Naive thymus-derived CD4-positive, alpha-beta T cell (primary cell): ENCODE measurements at regions not wholly inside any gene's neighbourhood (a gene's known extent, or its start where the extent isn't known, plus 50 kb on each side); places are given as distances from the start of the nearest gene placed in this dataset.

Source experiments
- ATAC-seq: fragments of 150-1000 bp; cut with Tn5 transposase; 2 replicates; pipeline ENCODE4 v1.10.0; 2021; ENCODE audit warnings: mild to moderate bottlenecking, moderate library complexity
- CTCF ChIA-PET: fragments of 350-600 bp; sonication (Branson Sonifier 250); formaldehyde crosslinking; loops from one replicate; lab custom pipeline; 2021; ENCODE audit warnings: antibody characterized with exemption; lab: Charles Lee
- POLR2A ChIA-PET: fragments of 350-600 bp; sonication (Branson Sonifier 250); formaldehyde crosslinking; loops from one replicate; lab custom pipeline; 2021; ENCODE audit warnings: antibody characterized with exemption, inconsistent platforms; lab: Charles Lee
- DNase-seq, 9 donors: peaks; one replicate each; pipeline versions ENCODE4 v3.0.0 to v3.0.0-alpha.2; 2020 to 2022; ENCODE audit warnings: mixed read lengths in 1 of 9
- H3K27ac ChIP-seq: one replicate; pipeline ENCODE4 v1.7.0; 2013; ENCODE audit warnings: mild to moderate bottlenecking, low read depth, low read length, moderate library complexity
- H3K27me3 ChIP-seq, 2 donors: one replicate each; pipeline ENCODE4 v1.7.0; 2013; ENCODE audit warnings: low read length in 2 of 2, mild to moderate bottlenecking in 2 of 2, moderate library complexity in 2 of 2; ENCODE audit not compliant: control insufficient read depth in 2 of 2, insufficient read depth in 2 of 2
- H3K36me3 ChIP-seq, 3 experiments: 1 replicate in 2 of 3; 2 replicates in 1 of 3; pipeline ENCODE4 v1.7.0; 2013; ENCODE audit warnings: low read length in 3 of 3, mild to moderate bottlenecking in 3 of 3, moderate library complexity in 1 of 3; ENCODE audit not compliant: insufficient read depth in 3 of 3, control insufficient read depth in 2 of 3
- H3K4me1 ChIP-seq, 2 donors: one replicate each; pipeline ENCODE4 v1.7.0; 2013; ENCODE audit warnings: low read length in 2 of 2, mild to moderate bottlenecking in 2 of 2, moderate library complexity in 1 of 2; ENCODE audit not compliant: control insufficient read depth in 2 of 2, insufficient read depth in 2 of 2
- H3K4me3 ChIP-seq: 2 replicates; pipeline ENCODE4 v1.7.0; 2013; ENCODE audit warnings: mild to moderate bottlenecking, low read length
- H3K9me3 ChIP-seq, 3 experiments: 1 replicate in 2 of 3; 2 replicates in 1 of 3; pipeline ENCODE4 v1.7.0; 2013; ENCODE audit warnings: low read length in 3 of 3; ENCODE audit not compliant: control insufficient read depth in 2 of 3
- H3K27ac Mint-ChIP-seq, 9 donors: one replicate each; pipeline ENCODE4 v1.8.0; 2020 to 2022; ENCODE audit warnings: mixed read lengths in 9 of 9, mild to moderate bottlenecking in 8 of 9, moderate library complexity in 5 of 9, inconsistent platforms in 2 of 9
- H3K27me3 Mint-ChIP-seq, 5 donors: one replicate each; pipeline ENCODE4 v1.8.0; 2021 to 2022; ENCODE audit warnings: mixed read lengths in 5 of 5, mild to moderate bottlenecking in 1 of 5
- H3K36me3 Mint-ChIP-seq, 5 donors: one replicate each; pipeline ENCODE4 v1.8.0; 2020 to 2022; ENCODE audit warnings: mixed read lengths in 5 of 5, mild to moderate bottlenecking in 3 of 5, inconsistent platforms in 1 of 5
- H3K4me1 Mint-ChIP-seq, 7 donors: one replicate each; pipeline ENCODE4 v1.8.0; 2020 to 2022; ENCODE audit warnings: mixed read lengths in 7 of 7, mild to moderate bottlenecking in 3 of 7, inconsistent platforms in 1 of 7
- H3K4me3 Mint-ChIP-seq, 10 donors: one replicate each; pipeline ENCODE4 v1.8.0; 2020 to 2022; ENCODE audit warnings: mild to moderate bottlenecking in 10 of 10, mixed read lengths in 10 of 10, moderate library complexity in 6 of 10, inconsistent platforms in 2 of 10
- H3K9me3 Mint-ChIP-seq, 11 donors: one replicate each; pipeline ENCODE4 v1.8.0; 2020 to 2022; ENCODE audit warnings: mixed read lengths in 11 of 11, mild to moderate bottlenecking in 4 of 11, inconsistent platforms in 1 of 11, moderate library complexity in 1 of 11
- intact Hi-C, 2 donors: fragments of 100-400 bp; cut with micrococcal nuclease; formaldehyde crosslinking; loops; one replicate each; pipeline ENCODE4 v1.15.1; 2023

DNA sequence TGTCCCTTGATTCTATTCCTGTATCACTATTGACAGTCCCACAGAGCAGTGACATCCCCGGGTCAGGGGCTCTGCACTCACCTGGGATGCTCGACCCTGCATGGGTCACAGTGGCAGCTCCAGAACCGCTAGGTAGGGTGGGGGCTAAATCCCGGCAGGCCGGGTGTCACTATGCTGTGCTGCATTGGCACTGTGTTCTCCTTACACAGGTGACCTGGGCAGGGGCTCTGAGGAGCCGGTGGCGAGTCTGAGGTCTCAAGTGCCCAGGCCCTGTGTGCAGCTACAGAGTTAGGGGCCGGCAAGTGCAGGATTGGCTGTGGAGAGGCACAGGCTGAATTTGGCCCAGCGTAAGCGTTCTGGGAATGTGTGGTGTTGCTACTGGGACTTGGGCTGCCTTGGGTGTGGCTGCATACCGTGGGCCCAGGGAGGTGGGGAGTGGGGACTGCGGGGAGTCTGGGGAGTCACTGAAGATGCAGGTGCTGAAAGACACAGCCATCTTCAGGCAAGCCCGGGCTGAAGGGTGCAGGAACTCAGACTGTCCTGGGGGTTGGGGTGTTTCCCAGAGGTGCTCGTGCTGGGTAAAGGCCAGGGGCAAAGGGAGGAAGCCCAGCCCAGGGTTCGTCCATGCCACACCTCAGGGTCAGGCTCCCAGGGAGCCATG, 102.6 kb upstream of the PRR20G start:
- Histone ChIP-seq H3K27ac (no peak overlapping the region), H3K36me3 (no peaks in the 10 kb centered on the region), H3K27me3 (no peaks in the 10 kb centered on the region), H3K9me3 (no peaks in the 10 kb centered on the region), H3K4me1 (no peaks in the 10 kb centered on the region), H3K4me3 (no peak overlapping the region)
- H3K36me3 Mint-ChIP-seq: no peaks in the 10 kb centered on the region
- DNase-seq (no peak), ATAC-seq (no peak)
- H3K27ac Mint-ChIP-seq: no peak overlapping the region
- H3K9me3 Mint-ChIP-seq: no peaks in the 10 kb centered on the region
- H3K4me3 Mint-ChIP-seq: no peak overlapping the region
- POLR2A ChIA-PET: no interaction called here
- peaks cover 0 to 53% (median 11%) of the 10 kb centered on the region in 5 donors for H3K27me3 Mint-ChIP-seq
- intact Hi-C loops: no loop called here
- CTCF ChIA-PET: no interaction called here
- H3K4me1 Mint-ChIP-seq: no peaks in the 10 kb centered on the region

DNA sequence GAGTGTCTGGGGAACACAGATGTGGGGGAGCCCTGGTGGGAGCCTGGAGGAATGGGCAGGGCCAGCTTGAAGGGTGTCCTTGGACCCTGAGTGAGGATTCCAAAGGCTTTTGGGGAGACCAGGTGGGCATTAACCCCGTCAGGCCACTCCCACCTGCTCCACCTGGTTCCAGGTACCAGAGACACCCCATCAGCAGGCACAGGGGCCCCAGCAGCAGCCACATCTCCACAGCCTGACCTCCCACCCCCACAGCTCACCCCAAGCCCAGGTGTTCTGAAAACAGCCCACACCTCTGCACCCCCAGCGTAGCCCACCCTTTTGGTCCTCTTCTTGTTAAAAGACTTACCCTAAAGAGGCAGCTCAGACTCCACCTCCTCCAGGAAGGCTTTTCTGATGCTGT, 102.1 kb upstream of the PRR20G start:
- no peaks in the 10 kb centered on the region for H3K27me3 ChIP-seq
- peaks cover 0 to 50% (median 11%) of the 10 kb centered on the region in 5 donors for H3K27me3 Mint-ChIP-seq
- H3K9me3 ChIP-seq: no peaks in the 10 kb centered on the region
- no peaks in the 10 kb centered on the region for H3K9me3 Mint-ChIP-seq
- H3K4me1 ChIP-seq: no peaks in the 10 kb centered on the region
- H3K27ac ChIP-seq: no peak overlapping the region
- H3K4me3 Mint-ChIP-seq: no peak overlapping the region
- no peak for ATAC-seq
- CTCF ChIA-PET: no interaction called here
- H3K36me3 Mint-ChIP-seq: no peaks in the 10 kb centered on the region
- intact Hi-C loops: no loop called here
- no peaks in the 10 kb centered on the region for H3K36me3 ChIP-seq
- POLR2A ChIA-PET: no interaction called here
- H3K27ac Mint-ChIP-seq: no peak overlapping the region
- H3K4me3 ChIP-seq: no peak overlapping the region
- DNase-seq: no peak
- no peaks in the 10 kb centered on the region for H3K4me1 Mint-ChIP-seq

DNA sequence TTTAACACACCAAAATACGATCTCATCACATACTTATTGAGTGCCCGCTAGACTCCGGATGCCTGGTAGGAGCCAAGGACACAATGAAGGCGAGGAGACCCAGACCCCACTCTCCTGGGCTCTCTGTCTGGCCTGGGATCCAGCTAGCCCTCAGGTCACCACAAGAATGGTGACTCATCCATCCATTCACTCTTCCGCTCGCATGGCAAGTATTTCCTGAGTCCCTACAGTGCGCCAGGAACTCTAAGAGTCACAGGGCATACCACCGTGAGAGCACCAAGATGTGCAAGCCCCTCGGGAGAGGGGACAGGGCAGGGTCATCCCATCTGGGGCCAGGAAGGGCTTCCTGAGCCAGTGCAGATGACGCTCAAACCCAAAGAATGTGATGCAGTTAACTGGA, 101.6 kb upstream of the PRR20G start:
- ChIA-PET CTCF (no interaction called here), POLR2A (no interaction called here)
- Mint-ChIP-seq H3K36me3 (no peaks in the 10 kb centered on the region), H3K9me3 (no peaks in the 10 kb centered on the region), H3K4me1 (no peaks in the 10 kb centered on the region), H3K4me3 (no peak overlapping the region), H3K27me3 (peaks cover 0 to 45% (median 11%) of the 10 kb centered on the region in 5 donors), H3K27ac (no peak overlapping the region)
- ATAC-seq (no peak), DNase-seq (no peak)
- no peak overlapping the region for H3K27ac ChIP-seq
- no peaks in the 10 kb centered on the region for H3K36me3 ChIP-seq
- H3K4me1 ChIP-seq: no peaks in the 10 kb centered on the region
- H3K4me3 ChIP-seq: no peak overlapping the region
- H3K9me3 ChIP-seq: no peaks in the 10 kb centered on the region
- no peaks in the 10 kb centered on the region for H3K27me3 ChIP-seq
- intact Hi-C loops: no loop called here

DNA sequence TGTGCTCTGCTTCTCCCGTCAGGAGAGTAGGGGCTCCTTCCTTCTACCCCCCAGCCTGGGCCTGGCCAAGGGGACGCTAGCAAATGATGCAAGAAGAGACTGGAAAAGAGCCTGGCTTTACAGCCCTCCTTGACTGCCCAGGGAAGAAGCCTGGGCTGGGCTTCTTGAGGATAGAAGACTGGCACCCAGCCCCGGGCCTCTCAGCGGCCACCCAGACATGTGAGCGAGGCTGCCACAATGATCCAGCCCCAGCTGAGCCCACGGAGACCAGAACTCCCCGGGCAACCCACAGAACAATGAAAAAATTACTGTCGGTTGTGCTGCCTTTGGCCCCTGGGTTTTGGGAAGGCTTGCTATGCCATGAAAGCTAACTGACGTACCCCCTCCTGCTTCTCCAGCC, 100.6 kb upstream of the PRR20G start:
- no peaks in the 10 kb centered on the region for H3K4me1 ChIP-seq
- peaks cover 0 to 39% (median 11%) of the 10 kb centered on the region in 5 donors for H3K27me3 Mint-ChIP-seq
- no peak overlapping the region for H3K27ac ChIP-seq
- H3K27me3 ChIP-seq: no peaks in the 10 kb centered on the region
- H3K4me3 Mint-ChIP-seq: no peak overlapping the region
- ChIA-PET CTCF (no interaction called here), POLR2A (no interaction called here)
- H3K27ac Mint-ChIP-seq: no peak overlapping the region
- H3K4me3 ChIP-seq: no peak overlapping the region
- no peaks in the 10 kb centered on the region for H3K36me3 Mint-ChIP-seq
- H3K9me3 Mint-ChIP-seq: peaks cover 0 to under 1% (median 0%) of the 10 kb centered on the region in 11 donors
- DNase-seq (no peak), ATAC-seq (no peak)
- H3K36me3 ChIP-seq: no peaks in the 10 kb centered on the region
- intact Hi-C loops: no loop called here
- no peaks in the 10 kb centered on the region for H3K9me3 ChIP-seq
- H3K4me1 Mint-ChIP-seq: no peaks in the 10 kb centered on the region

DNA sequence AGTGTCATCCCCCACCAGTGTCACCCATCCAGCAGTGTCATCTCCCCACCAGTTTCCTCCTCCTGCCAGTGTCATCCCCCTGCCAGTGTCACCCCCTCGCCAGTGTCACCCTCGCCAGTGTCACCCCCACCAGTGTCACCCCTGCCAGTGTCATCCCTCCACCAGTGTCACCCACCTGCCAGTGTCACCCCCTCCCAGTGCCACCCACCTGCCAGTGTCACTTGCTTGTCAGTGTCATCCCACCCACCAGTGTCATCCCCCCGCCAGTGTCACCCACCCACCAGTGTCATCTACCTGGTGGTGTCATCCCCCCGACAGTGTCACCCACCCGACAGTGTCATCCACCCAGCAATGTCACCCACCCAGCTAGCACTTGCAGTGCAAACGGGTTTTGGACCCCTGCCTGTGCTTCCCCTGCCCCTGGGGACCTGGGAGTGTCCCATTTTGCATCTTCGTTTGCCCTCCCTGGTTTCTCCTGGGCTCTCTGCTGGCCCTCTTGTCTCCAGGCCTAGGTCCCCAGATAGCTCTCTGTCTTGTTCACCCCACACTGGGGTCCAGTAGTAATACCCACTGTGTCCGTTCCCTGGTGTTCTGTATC, 99.8 kb upstream of the PRR20G start:
- H3K4me1 Mint-ChIP-seq: no peaks in the 10 kb centered on the region

DNA sequence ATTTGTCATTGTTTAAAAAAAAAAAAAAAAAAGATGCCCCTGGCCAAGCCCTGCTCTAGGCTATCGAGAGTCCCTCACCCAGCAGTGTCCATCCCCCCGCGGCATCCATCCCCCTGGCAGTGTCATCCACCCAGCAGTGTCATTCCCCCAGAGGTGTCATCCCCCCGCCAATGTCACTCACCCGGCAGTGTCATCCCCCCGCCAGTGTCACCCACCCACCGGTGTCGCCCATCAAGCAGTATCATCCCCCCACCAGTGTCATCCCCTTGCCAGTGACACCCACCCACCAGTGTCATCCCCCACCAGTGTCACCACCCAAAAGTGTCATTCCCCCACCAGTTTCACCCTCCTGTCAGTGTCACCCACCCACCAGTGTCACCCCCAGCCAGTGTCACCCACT, 99.3 kb upstream of the PRR20G start:
- Mint-ChIP-seq H3K4me1 (no peaks in the 10 kb centered on the region), H3K27ac (no peak overlapping the region), H3K36me3 (no peaks in the 10 kb centered on the region), H3K27me3 (peaks cover 0 to 33% (median 11%) of the 10 kb centered on the region in 5 donors), H3K9me3 (peaks cover 0 to 4% (median 0%) of the 10 kb centered on the region in 11 donors), H3K4me3 (no peak overlapping the region)
- H3K4me3 ChIP-seq: no peak overlapping the region
- no peak overlapping the region for H3K27ac ChIP-seq
- POLR2A ChIA-PET: no interaction called here
- H3K27me3 ChIP-seq: no peaks in the 10 kb centered on the region
- no peaks in the 10 kb centered on the region for H3K36me3 ChIP-seq
- ATAC-seq (no peak), DNase-seq (no peak)
- H3K9me3 ChIP-seq: no peaks in the 10 kb centered on the region
- CTCF ChIA-PET: no interaction called here
- intact Hi-C loops: no loop called here
- H3K4me1 ChIP-seq: no peaks in the 10 kb centered on the region

More for the DNA sequence above, 99.8 kb upstream of the PRR20G start:
- Histone ChIP-seq H3K4me3 (no peak overlapping the region), H3K4me1 (no peaks in the 10 kb centered on the region), H3K27ac (no peak overlapping the region), H3K36me3 (no peaks in the 10 kb centered on the region), H3K9me3 (no peaks in the 10 kb centered on the region), H3K27me3 (no peaks in the 10 kb centered on the region)
- no peaks in the 10 kb centered on the region for H3K36me3 Mint-ChIP-seq
- H3K27ac Mint-ChIP-seq: peak overlapping the region in 2 of 9 donors; percentile 62 to 65
- ChIA-PET POLR2A (no interaction called here), CTCF (no interaction called here)
- peaks cover 0 to 4% (median 0%) of the 10 kb centered on the region in 11 donors for H3K9me3 Mint-ChIP-seq
- ATAC-seq (no peak), DNase-seq (no peak)
- intact Hi-C loops: no loop called here
- peaks cover 0 to 33% (median 11%) of the 10 kb centered on the region in 5 donors for H3K27me3 Mint-ChIP-seq
- no peak overlapping the region for H3K4me3 Mint-ChIP-seq

DNA sequence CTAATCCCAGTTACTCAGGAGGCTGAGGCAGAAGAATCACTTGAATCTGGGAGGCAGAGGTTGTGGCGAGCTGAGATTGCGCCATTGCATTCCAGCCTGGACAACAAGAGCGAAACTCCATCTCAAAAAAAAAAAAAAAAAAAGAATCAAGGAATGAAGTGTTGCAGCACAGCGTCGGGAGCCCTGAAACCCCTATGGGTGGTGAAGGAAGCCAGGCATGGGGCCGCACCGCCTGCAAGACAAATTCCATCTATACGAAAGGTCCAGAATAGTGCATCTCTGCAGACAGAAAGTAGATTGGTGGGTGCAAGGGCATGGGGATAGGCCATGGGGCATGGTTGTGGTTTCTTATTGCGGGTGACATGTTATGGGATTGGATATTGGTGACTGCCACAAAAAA, 98.6 kb upstream of the PRR20G start:
- H3K4me1 Mint-ChIP-seq: no peaks in the 10 kb centered on the region
- no peak overlapping the region for H3K4me3 ChIP-seq
- ATAC-seq: no peak
- no peaks in the 10 kb centered on the region for H3K36me3 ChIP-seq
- H3K27me3 Mint-ChIP-seq: peaks cover 0 to 33% (median 11%) of the 10 kb centered on the region in 5 donors
- no peak for DNase-seq
- H3K36me3 Mint-ChIP-seq: no peaks in the 10 kb centered on the region
- H3K9me3 ChIP-seq: no peaks in the 10 kb centered on the region
- no peaks in the 10 kb centered on the region for H3K4me1 ChIP-seq
- no peak overlapping the region for H3K4me3 Mint-ChIP-seq
- no peak overlapping the region for H3K27ac ChIP-seq
- ChIA-PET POLR2A (no interaction called here), CTCF (no interaction called here)
- H3K9me3 Mint-ChIP-seq: peaks cover 0 to 4% (median 0%) of the 10 kb centered on the region in 11 donors
- intact Hi-C loops: no loop called here
- no peak overlapping the region for H3K27ac Mint-ChIP-seq
- H3K27me3 ChIP-seq: no peaks in the 10 kb centered on the region
